Upper lobe of right lung (tissue), 1 donor: ENCODE measurements at regions not wholly inside any gene's neighbourhood (a gene's known extent, or its start where the extent isn't known, plus 50 kb on each side); places are given as distances from the start of the nearest gene placed in this dataset.
"Not testable (repeated sequence)": the region's sequence is repeated elsewhere in the genome, so short reads cannot be mapped to it uniquely, and the experiment has no call there.

ENCODE experiments used
- ATAC-seq: fragments of 200-7000 bp; cut with Tn5 transposase; one replicate; pipeline ENCODE4 v1.9.1; 2020; ENCODE audit warnings: mild to moderate bottlenecking, moderate library complexity
- DNase-seq: peaks from one replicate; pipeline ENCODE4 v3.0.0-alpha.2; 2020
- H3K27ac ChIP-seq: fragments of 200-600 bp; one replicate; pipeline ENCODE4 v1.8.0; 2022
- H3K27me3 ChIP-seq: fragments of 200-600 bp; one replicate; pipeline ENCODE4 v1.8.0; 2022; ENCODE audit warnings: mild to moderate bottlenecking
- H3K36me3 ChIP-seq: fragments of 200-600 bp; one replicate; pipeline ENCODE4 v1.8.0; 2022
- H3K4me1 ChIP-seq: fragments of 200-600 bp; one replicate; pipeline ENCODE4 v1.8.0; 2022
- H3K4me3 ChIP-seq: fragments of 200-600 bp; one replicate; pipeline ENCODE4 v1.8.0; 2022; ENCODE audit warnings: mild to moderate bottlenecking
- H3K9me3 ChIP-seq: fragments of 200-600 bp; one replicate; pipeline ENCODE4 v1.8.0; 2022
- CTCF ChIP-seq: fragments of 200-600 bp; IDR thresholded peaks from one replicate; pipeline ENCODE4 v1.8.0; 2022; ENCODE audit warnings: antibody characterized with exemption
- intact Hi-C: fragments of 100-400 bp; cut with DNase I; formaldehyde crosslinking; loops from one replicate; pipeline ENCODE4 v1.11.0; 2022
- donor health status: DM: no; HTN: yes; CAD: no; lungs with severe emphysema.

- no peaks in the 10 kb centered on the region for H3K4me1 ChIP-seq
- no peak overlapping the region for H3K27ac ChIP-seq
- ATAC-seq (no peak), DNase-seq (no peak)
- intact Hi-C loops, result no loop called here
- TF ChIP-seq CTCF, result no peak
- no peaks in the 10 kb centered on the region for H3K36me3 ChIP-seq
- H3K9me3 ChIP-seq, result no peaks in the 10 kb centered on the region
- no peak overlapping the region for H3K4me3 ChIP-seq
- H3K27me3 ChIP-seq, result no peaks in the 10 kb centered on the region
These were observed 162.7 kb upstream of the TTC29 start for GRCh38 chr4:147108409-147108808.

- DNase-seq (no peak), ATAC-seq (no peak)
- Histone ChIP-seq H3K27me3 (no peaks in the 10 kb centered on the region), H3K4me1 (no peaks in the 10 kb centered on the region), H3K36me3 (no peaks in the 10 kb centered on the region), H3K9me3 (no peaks in the 10 kb centered on the region), H3K4me3 (no peak overlapping the region), H3K27ac (no peak overlapping the region)
- no peak for TF ChIP-seq CTCF
- intact Hi-C loops, result no loop called here
These were observed 164.1 kb upstream of the TTC29 start for GRCh38 chr4:147109800-147110199.

GRCh38 chr4:147110473-147111367, 165.1 kb upstream of the TTC29 start:
- DNase-seq (no peak), ATAC-seq (no peak)
- Histone ChIP-seq H3K4me3 (no peak overlapping the region), H3K27ac (no peak overlapping the region), H3K4me1 (no peaks in the 10 kb centered on the region), H3K27me3 (no peaks in the 10 kb centered on the region), H3K9me3 (no peaks in the 10 kb centered on the region), H3K36me3 (no peaks in the 10 kb centered on the region)
- intact Hi-C loops, result no loop called here
- no peak for TF ChIP-seq CTCF

GRCh38 chr4:147112196-147112595, 166.5 kb upstream of the TTC29 start:
- DNase-seq, H3K27ac ChIP-seq: not testable (repeated sequence)

GRCh38 chr4:147117431-147117830, 171.8 kb upstream of the TTC29 start:
- H3K27ac ChIP-seq, result no peak overlapping the region
- TF ChIP-seq CTCF, result no peak
- DNase-seq, result no peak
- H3K4me1 ChIP-seq, result no peaks in the 10 kb centered on the region
- no peak overlapping the region for H3K4me3 ChIP-seq
- no peaks in the 10 kb centered on the region for H3K36me3 ChIP-seq
- no peaks in the 10 kb centered on the region for H3K27me3 ChIP-seq
- H3K9me3 ChIP-seq, result no peaks in the 10 kb centered on the region
- intact Hi-C loops, result no loop called here
- ATAC-seq, result no peak

More at GRCh38 chr4:147112196-147112595, 166.5 kb upstream of the TTC29 start:
- H3K9me3 ChIP-seq, H3K4me3 ChIP-seq, ATAC-seq, H3K36me3 ChIP-seq, H3K27me3 ChIP-seq, intact Hi-C loops, H3K4me1 ChIP-seq: not testable (repeated sequence)

GRCh38 chr4:147118528-147118927, 172.9 kb upstream of the TTC29 start:
- Histone ChIP-seq H3K36me3 (no peaks in the 10 kb centered on the region), H3K4me3 (no peak overlapping the region), H3K27ac (no peak overlapping the region), H3K4me1 (no peaks in the 10 kb centered on the region), H3K27me3 (no peaks in the 10 kb centered on the region), H3K9me3 (no peaks in the 10 kb centered on the region)
- no peak for TF ChIP-seq CTCF
- intact Hi-C loops, result no loop called here
- DNase-seq, result no peak
- no peak for ATAC-seq
